SH-SY5Y (cell line): ENCODE measurements at regions not wholly inside any gene's neighbourhood (a gene's known extent, or its start where the extent isn't known, plus 50 kb on each side); places are given as distances from the start of the nearest gene placed in this dataset.

Experiments used
- GATA2 ChIP-seq: IDR thresholded peaks from 2 replicates; pipeline ENCODE4 v1.6.1; 2011; ENCODE audit warnings: mild to moderate bottlenecking, low read depth, low read length
- GATA3 ChIP-seq: IDR thresholded peaks from 2 replicates; pipeline ENCODE4 v1.6.1; 2011; ENCODE audit warnings: low read depth, mild to moderate bottlenecking, low read length, moderate library complexity

DNA sequence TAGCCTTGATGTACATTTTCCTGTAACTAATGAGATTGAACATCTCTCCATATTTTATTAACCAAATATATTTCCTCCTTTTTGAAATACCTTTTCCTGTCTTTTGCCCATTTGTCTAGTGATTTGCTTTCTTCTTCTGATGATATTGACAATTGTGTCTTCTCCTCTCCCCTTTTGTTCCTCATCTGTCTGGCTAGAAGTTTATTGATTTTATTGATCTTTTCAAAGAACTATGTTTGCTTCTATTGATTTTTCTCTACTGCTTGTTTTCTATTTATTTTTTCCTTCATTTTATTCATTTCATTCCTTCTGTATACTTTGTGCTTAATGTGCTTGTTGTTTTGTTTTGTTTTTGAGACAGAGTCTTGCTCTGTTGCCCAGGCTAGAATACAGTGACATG, 181.4 kb upstream of the SMIM23 start:
- TF ChIP-seq GATA2 (no peak), GATA3 (no peak)
